Endothelial cell of umbilical vein (primary cell): ENCODE measurements at regions not wholly inside any gene's neighbourhood (a gene's known extent, or its start where the extent isn't known, plus 50 kb on each side); places are given as distances from the start of the nearest gene placed in this dataset.

Experiments
- BruUV-seq: library from RNA; stranded (reverse); fragments of 400-500 nt; replicated peaks from 2 replicates; lab custom pipeline; 2021; lab: Mats Ljungman, UMichigan
- CTCF ChIA-PET: fragments of 300-600, 350-600 bp; sonication (Branson Sonifier 250); formaldehyde crosslinking; loops from one replicate; lab custom pipeline; 2021; ENCODE audit warnings: antibody characterized with exemption, inconsistent platforms; lab: Charles Lee
- POLR2A ChIA-PET: fragments of 300-600, 350-600 bp; sonication (Branson Sonifier 250); formaldehyde crosslinking; loops from one replicate; lab custom pipeline; 2021; ENCODE audit warnings: antibody characterized with exemption, inconsistent platforms; lab: Charles Lee
- DNase-seq: peaks from one replicate; pipeline ENCODE4 v3.0.0-alpha.2; 2011; ENCODE audit warnings: low read depth, low spot score
- FAIRE-seq: peaks from 2 replicates; lab custom pipeline; 2011; peaks lifted over from hg19 to GRCh38; lab: Jason Lieb, UNC
- H2AFZ ChIP-seq: 2 replicates; pipeline ENCODE4 v1.6.0; 2012; ENCODE audit warnings: low read depth, low read length, control low read depth, inconsistent platforms
- H3K27ac ChIP-seq: 2 replicates; pipeline ENCODE4 v1.5.1; 2011; ENCODE audit warnings: low read depth, mild to moderate bottlenecking, control low read depth, low read length, moderate library complexity; ENCODE audit not compliant: insufficient read depth
- H3K27me3 ChIP-seq, 2 experiments: 2 replicates each; pipeline versions ENCODE4 v1.6.0 to v1.6.1; 2011; ENCODE audit warnings: low read length in 2 of 2, mixed read lengths in 1 of 2; ENCODE audit not compliant: control insufficient read depth in 2 of 2, insufficient read depth in 2 of 2
- H3K36me3 ChIP-seq, 2 experiments: 2 replicates in 1 of 2; 3 replicates in 1 of 2; pipeline ENCODE4 v1.5.1; 2011; ENCODE audit warnings: low read length in 2 of 2, mild to moderate bottlenecking in 1 of 2, moderate library complexity in 1 of 2; ENCODE audit not compliant: control insufficient read depth in 2 of 2, insufficient read depth in 2 of 2; ENCODE audit errors: extremely low read depth in 1 of 2
- H3K4me1 ChIP-seq: 3 replicates; pipeline ENCODE4 v1.5.1; 2011; ENCODE audit warnings: mild to moderate bottlenecking, low read length; ENCODE audit not compliant: control insufficient read depth, insufficient read depth; ENCODE audit errors: extremely low read depth
- H3K4me2 ChIP-seq: 2 replicates; pipeline ENCODE4 v1.6.1; 2011; ENCODE audit warnings: low read length, control low read depth, mixed read lengths; ENCODE audit not compliant: insufficient read depth
- H3K4me3 ChIP-seq, 3 experiments: fragments of 200-600 bp in 1 of 3; sonication (generic), shearing (Covaris generic) in 1 of 3; replicated peaks in 1 of 3; 2 replicates each; pipeline ENCODE4 v1.5.1; 2011 to 2016; ENCODE audit warnings: control low read depth in 3 of 3, low read length in 3 of 3, mild to moderate bottlenecking in 2 of 3, inconsistent platforms in 1 of 3, low read depth in 1 of 3, moderate library complexity in 1 of 3; ENCODE audit not compliant: insufficient read depth in 1 of 3
- H3K79me2 ChIP-seq: 2 replicates; pipeline ENCODE4 v1.6.0; 2012; ENCODE audit warnings: low read length, inconsistent platforms; ENCODE audit not compliant: control insufficient read depth, insufficient read depth
- H3K9ac ChIP-seq: replicated peaks from 2 replicates; pipeline ENCODE3; 2011; ENCODE audit warnings: low read length, control low read depth; ENCODE audit not compliant: insufficient read depth; ENCODE audit errors: extremely low read depth
- H3K9me1 ChIP-seq: replicated peaks from 3 replicates; pipeline ENCODE4 v1.6.0; 2011; ENCODE audit warnings: mild to moderate bottlenecking, low read length; ENCODE audit not compliant: control insufficient read depth, insufficient read depth; ENCODE audit errors: extremely low read depth
- H3K9me3 ChIP-seq: replicated peaks from 2 replicates; pipeline ENCODE4 v1.5.1; 2012; ENCODE audit warnings: low read length, inconsistent platforms; ENCODE audit not compliant: control insufficient read depth, insufficient read depth
- H4K20me1 ChIP-seq: replicated peaks from 2 replicates; pipeline ENCODE3; 2011; ENCODE audit warnings: mild to moderate bottlenecking, low read length; ENCODE audit not compliant: control insufficient read depth, insufficient read depth; ENCODE audit errors: extremely low read depth
- CTCF ChIP-seq, 2 donors: IDR thresholded peaks; 1 replicate in 1 of 2; 2 replicates in 1 of 2; pipeline ENCODE4 v1.5.1; 2011; ENCODE audit warnings: low read length in 2 of 2, mild to moderate bottlenecking in 2 of 2, moderate library complexity in 2 of 2, control low read depth in 1 of 2, inconsistent platforms in 1 of 2, low read depth in 1 of 2; ENCODE audit not compliant: insufficient read depth in 1 of 2; ENCODE audit errors: extremely low read depth in 1 of 2
- EZH2 ChIP-seq: IDR thresholded peaks from 2 replicates; pipeline ENCODE4 v1.6.1; 2012; ENCODE audit warnings: borderline replicate concordance, low read depth, mild to moderate bottlenecking, moderate library complexity, low read length, inconsistent platforms; ENCODE audit not compliant: severe bottlenecking
- FOS ChIP-seq: IDR thresholded peaks from 2 replicates; pipeline ENCODE4 v1.6.1; 2011; ENCODE audit warnings: mild to moderate bottlenecking, low read length, moderate library complexity, borderline replicate concordance; ENCODE audit not compliant: insufficient read depth
- GATA2 ChIP-seq: IDR thresholded peaks from 2 replicates; pipeline ENCODE4 v1.7.0; 2011; ENCODE audit warnings: low read depth, mild to moderate bottlenecking, moderate library complexity, mixed read lengths, low read length; ENCODE audit not compliant: insufficient read length, insufficient read depth
- JUN ChIP-seq: IDR thresholded peaks from 2 replicates; pipeline ENCODE4 v1.6.1; 2011; ENCODE audit warnings: borderline replicate concordance, low read depth; ENCODE audit not compliant: insufficient read length, insufficient read depth
- MAX ChIP-seq: IDR thresholded peaks from 2 replicates; pipeline ENCODE4 v1.6.1; 2011; ENCODE audit not compliant: insufficient read depth, insufficient read length
- MYC ChIP-seq: IDR thresholded peaks from one replicate; pipeline ENCODE4 v1.6.1; 2011; ENCODE audit warnings: mild to moderate bottlenecking, low read depth, low read length
- POLR2A ChIP-seq: IDR thresholded peaks from 2 replicates; pipeline ENCODE4 v1.6.1; 2012; ENCODE audit warnings: low read depth, mild to moderate bottlenecking, control low read depth, low read length
- POLR2AphosphoS5 ChIP-seq: IDR thresholded peaks from 2 replicates; pipeline ENCODE4 v1.6.1; 2012; ENCODE audit warnings: low read depth, mild to moderate bottlenecking, control low read depth, low read length, moderate library complexity; ENCODE audit not compliant: insufficient read depth
- dilution Hi-C: fragments of 300-500 bp; cut with MboI; formaldehyde crosslinking; loops from one replicate; pipeline ENCODE4 v1.15.0; 2019; ENCODE audit warnings: low sequenced_read_pairs; ENCODE audit not compliant: extremely low pct_ligation_motif_present
- intact Hi-C: fragments of 100-400 bp; cut with micrococcal nuclease; formaldehyde crosslinking; loops from one replicate; pipeline ENCODE4 v1.10.0; 2022

- no peaks in the 10 kb centered on the region for H3K9me1 ChIP-seq
- H3K9me3 ChIP-seq: no peaks in the 10 kb centered on the region
- H2AFZ ChIP-seq: no peak overlapping the region
- H3K9ac ChIP-seq: no peak overlapping the region
- H3K27me3 ChIP-seq: no peaks in the 10 kb centered on the region
- intact Hi-C loops: no loop called here
- no peaks in the 10 kb centered on the region for H3K79me2 ChIP-seq
- TF ChIP-seq POLR2AphosphoS5 (no peak), EZH2 (no peak)
- H3K4me1 ChIP-seq: no peaks in the 10 kb centered on the region
- CTCF ChIA-PET: no interaction called here
- no TSS peak for BruUV-seq
- no peak overlapping the region for H3K4me2 ChIP-seq
- DNase-seq: no peak
- H3K27ac ChIP-seq: no peak overlapping the region
- H3K4me3 ChIP-seq: no peak overlapping the region
- no peaks in the 10 kb centered on the region for H3K36me3 ChIP-seq
- dilution Hi-C loops: no loop called here
- no peak for FAIRE-seq
- no peaks in the 10 kb centered on the region for H4K20me1 ChIP-seq
- POLR2A ChIA-PET: no interaction called here
These were observed 309.5 kb downstream of the CTH start for GRCh38 chr1:70720521-70720920.

- dilution Hi-C loops: no loop called here
- H3K9ac ChIP-seq: no peak overlapping the region
- FAIRE-seq: no peak
These were observed 316.9 kb downstream of the CTH start for GRCh38 chr1:70727886-70728489.

More at GRCh38 chr1:70727886-70728489, 316.9 kb downstream of the CTH start:
- no peak for DNase-seq
- ChIA-PET POLR2A (no interaction called here), CTCF (no interaction called here)
- Histone ChIP-seq H3K4me1 (no peaks in the 10 kb centered on the region), H3K79me2 (no peaks in the 10 kb centered on the region), H4K20me1 (no peaks in the 10 kb centered on the region), H3K36me3 (no peaks in the 10 kb centered on the region), H3K27ac (no peak overlapping the region), H3K4me3 (no peak overlapping the region), H3K9me1 (no peaks in the 10 kb centered on the region), H3K9me3 (no peaks in the 10 kb centered on the region), H3K4me2 (no peak overlapping the region), H3K27me3 (no peaks in the 10 kb centered on the region), H2AFZ (no peak overlapping the region)
- intact Hi-C loops: no loop called here
- BruUV-seq: no TSS peak
- TF ChIP-seq POLR2AphosphoS5: no peak
- no peak for TF ChIP-seq FOS
- no peak for TF ChIP-seq CTCF (IDR thresholded peaks at IDR 0.05; ENCODE audit: extremely low read depth in 1 of 2, insufficient read depth in 1 of 2, low read depth in 1 of 2, low read length in 2 of 2)
- no peak for TF ChIP-seq EZH2
- no peak for TF ChIP-seq JUN
- no peak for TF ChIP-seq MYC
- TF ChIP-seq MAX: no peak
- TF ChIP-seq GATA2: no peak
- TF ChIP-seq POLR2A: no peak
